OCI-LY7 (cell line): ENCODE measurements at regions not wholly inside any gene's neighbourhood (a gene's known extent, or its start where the extent isn't known, plus 50 kb on each side); places are given as distances from the start of the nearest gene placed in this dataset.

Experiments used
- CTCF ChIP-seq: fragments of 200-600 bp; sonication (generic); conservative IDR thresholded peaks from 2 replicates; pipeline ENCODE4 v1.5.1; 2014; ENCODE audit warnings: mild to moderate bottlenecking, antibody characterized with exemption, low read length, moderate library complexity, mixed read lengths
- EZH2phosphoT487 ChIP-seq: fragments of 200-600 bp; sonication (generic); IDR thresholded peaks from 2 replicates; pipeline ENCODE4 v1.6.1; 2018; ENCODE audit warnings: low read depth, borderline replicate concordance, mild to moderate bottlenecking, mixed run types, antibody characterized with exemption, low read length, moderate library complexity, mixed read lengths

GRCh38 chr10:44143556-44143955 is 241.3 kb downstream of the CXCL12 start:
- TF ChIP-seq EZH2phosphoT487, result no peak
- TF ChIP-seq CTCF, result no peak
